ENCODE measurements at regions not wholly inside any gene's neighbourhood (a gene's known extent, or its start where the extent isn't known, plus 50 kb on each side); places are given as distances from the start of the nearest gene placed in this dataset.
"Not testable (repeated sequence)": the region's sequence is repeated elsewhere in the genome, so short reads cannot be mapped to it uniquely, and the experiment has no call there.

DNA sequence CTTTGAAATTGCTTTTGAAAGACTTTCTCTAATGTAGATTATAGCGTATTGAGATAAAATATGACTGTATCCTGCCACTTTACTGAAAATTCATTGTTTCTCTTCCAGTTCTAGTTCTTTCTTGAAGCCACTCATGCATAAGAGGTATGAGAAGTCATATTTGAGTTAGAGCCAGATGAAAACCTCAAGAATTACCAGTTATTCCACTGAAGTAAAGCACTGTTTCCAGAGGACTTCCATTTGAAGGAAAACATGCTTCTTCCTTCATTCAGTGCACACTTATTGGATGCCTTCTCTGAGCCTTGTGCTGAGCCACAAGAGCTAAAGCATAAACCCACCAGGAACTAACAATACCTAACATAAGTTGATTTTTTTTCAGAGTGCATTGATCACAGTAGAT is 513.4 kb downstream of the ZNF385D start:
- no peak for DNase-seq

GRCh38 chr3:21235491-21235890 is 515.5 kb downstream of the ZNF385D start:
- no peak for DNase-seq

DNA sequence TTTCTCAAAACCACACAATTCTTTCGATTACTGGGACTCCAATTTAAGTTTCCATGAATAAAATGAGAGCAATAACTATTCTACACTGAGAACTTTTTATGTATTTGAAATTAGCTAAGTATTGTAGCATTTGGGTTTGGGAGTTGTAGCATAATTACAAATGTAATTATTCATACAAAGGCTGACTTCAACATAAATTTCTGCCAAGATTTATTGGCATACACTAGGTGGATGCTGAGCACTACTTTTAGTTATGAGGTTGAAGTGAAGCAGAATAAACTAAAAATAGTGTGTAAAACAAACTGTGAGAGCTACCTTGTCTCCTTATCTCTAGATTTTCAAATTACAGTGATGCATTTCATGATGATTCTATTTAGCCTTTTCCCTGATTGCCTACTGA is 516.1 kb downstream of the ZNF385D start:
- DNase-seq = no peak

- no peak for DNase-seq
Measured at GRCh38 chr3:21229426-21230135, 521.4 kb downstream of the ZNF385D start.

- no peak for DNase-seq
Measured at GRCh38 chr3:21226086-21226485, 524.9 kb downstream of the ZNF385D start.

- no peak for DNase-seq
Measured at GRCh38 chr3:21220944-21221343, 530.1 kb downstream of the ZNF385D start.

- DNase-seq = no peak
Measured at GRCh38 chr3:21216598-21216997, 534.4 kb downstream of the ZNF385D start.

GRCh38 chr3:21204122-21204521 is 546.9 kb downstream of the ZNF385D start:
- DNase-seq = not testable (repeated sequence)

GRCh38 chr3:21195203-21195602 is 555.8 kb downstream of the ZNF385D start:
- no peak for DNase-seq

GRCh38 chr3:21194036-21194435 is 557.0 kb downstream of the ZNF385D start:
- not testable (repeated sequence) for DNase-seq

DNA sequence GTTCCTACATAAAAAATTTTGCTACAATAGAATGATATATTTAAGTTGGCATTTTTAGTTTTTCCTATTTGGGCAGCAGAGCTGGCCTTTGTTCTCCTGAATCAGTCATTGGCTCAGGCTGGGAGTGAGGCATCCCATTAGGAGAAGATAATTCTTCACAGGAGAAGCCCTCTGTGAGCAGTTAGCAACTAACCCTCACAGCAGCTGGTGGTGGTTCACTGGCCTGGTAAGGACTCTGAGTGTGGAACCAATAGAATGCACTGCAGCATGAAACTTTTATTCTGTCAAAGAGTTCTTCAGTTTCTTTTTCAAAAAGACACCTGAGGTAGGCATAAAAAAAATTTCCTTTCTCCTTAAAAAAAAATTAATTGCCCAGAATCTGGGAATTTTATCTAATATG is 562.6 kb downstream of the ZNF385D start:
- DNase-seq = no peak

DNA sequence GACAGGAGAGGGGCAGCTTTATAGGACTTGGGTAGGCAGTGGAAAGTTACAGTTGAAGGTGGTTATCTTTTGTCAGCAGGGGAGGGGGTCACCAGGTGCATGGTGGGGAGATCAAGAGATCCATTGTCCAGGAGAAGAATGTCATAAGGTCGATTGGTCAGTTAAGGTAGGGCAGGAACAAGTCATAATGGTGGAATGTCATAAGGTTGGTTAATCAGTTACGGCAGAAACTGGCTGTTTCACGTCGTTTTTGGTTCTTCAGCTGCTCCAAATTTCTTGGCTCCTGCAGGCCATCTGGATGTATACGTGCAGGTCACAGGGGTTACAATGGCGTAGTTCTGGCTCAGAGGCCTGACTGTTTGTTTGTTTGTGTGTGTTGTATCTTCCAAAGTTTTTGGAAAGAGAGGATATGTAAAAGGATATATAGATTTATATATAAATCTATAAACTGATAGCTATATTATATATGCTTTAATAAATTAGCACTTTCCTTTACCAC is 565.1 kb downstream of the ZNF385D start:
- DNase-seq = no peak

DNA sequence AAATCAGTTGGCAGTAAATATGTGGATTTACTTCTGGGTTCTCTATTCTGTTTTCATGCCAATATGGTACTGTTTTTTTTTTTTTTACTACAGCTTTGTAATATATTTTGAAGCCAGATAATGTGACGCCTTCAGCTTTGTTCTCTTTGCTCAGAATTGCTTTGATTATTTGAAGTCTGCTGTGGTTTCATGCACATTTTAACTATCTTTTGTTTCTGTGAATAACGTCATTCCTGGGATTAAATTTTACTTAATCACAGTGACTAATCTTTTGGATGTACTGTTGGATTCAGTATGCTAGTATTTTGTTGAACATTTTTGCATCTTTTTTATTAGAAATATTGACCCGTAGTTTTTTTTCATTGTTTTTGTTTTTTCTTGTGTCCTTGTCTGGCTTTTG is 576.5 kb downstream of the ZNF385D start:
- no peak for DNase-seq

DNA sequence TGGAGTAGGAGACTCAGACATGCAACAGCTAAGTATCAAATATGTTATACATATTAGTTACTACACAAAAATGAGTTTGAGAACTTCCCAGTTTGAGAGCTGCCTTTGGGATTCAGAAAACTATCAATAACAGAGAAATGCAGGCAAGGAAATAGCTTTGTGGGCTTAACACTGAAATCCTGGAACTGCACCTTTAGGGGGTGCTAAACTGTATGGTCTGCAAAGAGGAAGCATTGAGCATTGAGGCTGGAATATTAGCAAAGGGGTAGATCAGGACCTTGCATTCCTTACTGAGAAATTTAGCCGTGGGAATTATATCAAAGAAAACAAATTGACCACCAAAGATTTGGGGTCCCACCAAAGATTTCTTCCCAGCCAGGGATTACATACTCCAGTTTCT is 580.0 kb downstream of the ZNF385D start:
- no peak for DNase-seq

DNA sequence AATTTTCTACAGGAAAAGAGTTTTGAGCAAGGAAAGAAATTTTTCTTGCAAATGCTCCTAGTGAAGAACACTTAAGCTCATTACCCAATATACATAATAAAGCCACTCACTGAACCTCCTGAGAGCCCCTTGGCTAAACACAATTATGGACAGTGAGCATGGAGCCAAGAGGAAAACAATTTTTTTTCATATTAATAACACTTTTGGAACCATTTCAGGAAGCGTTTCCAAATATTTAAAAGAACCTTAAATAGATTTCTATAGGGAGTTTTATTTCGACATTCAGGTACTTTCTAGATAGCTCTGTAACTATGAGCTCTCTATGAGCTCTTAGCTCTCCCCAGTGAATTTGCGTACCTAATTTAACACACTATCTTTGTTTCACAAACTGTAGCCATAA is 581.1 kb downstream of the ZNF385D start:
- DNase-seq = no peak

DNA sequence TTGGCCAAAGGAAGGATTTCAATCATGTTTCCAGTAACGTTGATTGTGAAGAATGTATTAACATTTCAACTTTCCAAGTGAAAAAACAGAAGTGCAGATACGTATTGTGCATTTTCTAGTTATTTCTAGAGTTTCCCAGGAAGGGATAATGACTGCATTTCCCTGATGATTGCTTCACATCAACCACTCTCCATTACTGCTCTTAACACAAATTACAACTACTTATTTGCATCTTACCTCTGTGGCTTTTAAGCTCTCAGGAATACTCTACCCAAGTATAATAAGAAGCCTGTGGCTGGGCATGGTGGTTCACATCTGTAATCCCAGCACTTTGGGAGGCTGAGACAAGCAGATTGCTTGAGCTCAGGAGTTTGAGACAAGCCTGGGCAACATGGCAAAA is 582.5 kb downstream of the ZNF385D start:
- no peak for DNase-seq

- DNase-seq = peak; percentile 0
Measured at GRCh38 chr3:21163956-21164355, 587.1 kb downstream of the ZNF385D start.

GRCh38 chr3:21159543-21159906 is 591.5 kb downstream of the ZNF385D start:
- DNase-seq = no peak

DNA sequence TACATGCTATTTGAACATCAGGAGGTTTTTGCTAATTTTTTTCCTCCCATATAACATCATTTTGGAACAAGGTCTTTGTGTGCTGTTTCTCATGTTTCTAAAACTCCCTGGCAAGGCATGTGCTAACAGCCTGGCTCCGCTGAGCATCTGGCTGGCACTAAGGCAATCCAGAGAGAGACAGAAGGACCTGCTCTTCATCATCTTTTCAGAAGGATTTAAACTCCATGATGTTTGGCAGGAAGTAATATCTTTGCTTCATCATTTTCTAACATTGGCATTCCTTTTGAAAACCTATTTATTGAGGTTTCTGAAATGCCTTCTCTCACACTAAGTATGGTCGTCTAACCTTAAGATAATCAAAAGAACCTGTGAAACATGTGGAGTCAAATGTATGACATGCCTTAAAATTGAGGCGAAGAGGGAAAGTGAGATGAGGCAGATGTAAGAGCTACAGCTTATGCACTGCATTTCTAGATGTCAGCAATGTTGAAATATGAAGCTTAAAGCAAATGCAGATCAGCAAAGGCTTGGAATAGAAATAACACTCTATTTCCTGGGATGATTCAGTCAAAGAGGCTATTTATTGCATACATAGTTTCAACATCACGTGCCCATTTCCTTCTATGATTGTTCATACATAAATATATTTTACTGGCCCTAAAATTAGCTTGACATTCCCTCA is 592.0 kb downstream of the ZNF385D start:
- no peak for DNase-seq

DNA sequence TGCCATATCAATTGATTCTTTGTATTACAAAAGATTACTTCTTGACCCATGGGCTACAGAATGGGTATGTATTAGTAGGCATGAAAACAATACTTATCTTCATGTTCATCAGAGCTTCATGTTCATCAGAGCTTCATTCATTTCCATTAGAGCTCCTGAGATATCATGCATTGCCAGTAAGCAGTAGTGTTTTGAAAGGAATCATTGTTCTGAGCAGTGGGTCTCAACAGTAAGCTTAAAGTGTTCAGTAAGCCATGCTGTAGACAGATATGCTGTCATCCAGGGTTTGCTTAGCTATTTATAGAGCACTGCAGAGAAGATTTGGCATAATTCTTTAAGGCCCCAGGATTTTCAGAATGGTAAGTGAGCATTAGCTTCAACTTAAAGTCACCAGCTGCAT is 596.1 kb downstream of the ZNF385D start:
- DNase-seq = no peak

GRCh38 chr3:21152555-21152954 is 598.5 kb downstream of the ZNF385D start:
- DNase-seq = no peak

DNA sequence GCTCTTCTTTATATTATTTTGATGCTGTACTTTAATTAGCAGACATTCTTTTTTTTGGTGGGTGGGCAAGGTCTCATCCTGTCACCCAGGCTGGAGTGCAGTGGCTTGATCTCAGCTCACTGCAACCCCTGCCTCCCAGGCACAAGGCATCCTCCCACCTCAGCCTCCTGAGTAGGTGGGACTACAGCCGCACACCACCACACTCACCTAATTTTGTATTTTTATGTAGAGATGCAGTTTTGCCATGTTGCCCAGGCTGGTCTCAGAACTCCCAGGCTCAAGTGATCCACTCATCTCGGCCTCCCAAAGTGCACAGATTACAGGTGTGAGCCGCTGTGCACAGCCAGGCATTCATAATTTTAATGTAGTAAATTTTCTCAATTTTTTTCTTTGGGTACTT is 608.1 kb downstream of the ZNF385D start:
- DNase-seq = no peak

DNA sequence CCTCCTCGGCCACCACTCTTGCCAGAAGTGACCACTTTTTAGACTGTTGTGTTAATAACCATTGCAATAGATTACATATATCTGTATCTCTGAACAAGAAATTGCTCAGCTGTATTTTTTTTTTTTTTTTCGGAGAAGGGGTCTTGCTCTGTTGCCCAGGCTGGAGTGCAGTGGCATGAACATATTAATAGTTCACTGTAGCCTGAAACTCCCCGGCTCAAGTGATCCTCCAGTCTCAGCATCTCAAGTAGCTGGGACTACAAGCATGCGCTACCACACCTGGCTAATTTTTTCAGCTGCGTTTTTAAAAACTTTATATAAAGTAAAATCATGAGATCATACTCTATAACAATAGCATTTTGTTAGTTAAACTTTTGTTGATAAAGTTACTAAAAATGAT is 609.0 kb downstream of the ZNF385D start:
- no peak for DNase-seq

DNA sequence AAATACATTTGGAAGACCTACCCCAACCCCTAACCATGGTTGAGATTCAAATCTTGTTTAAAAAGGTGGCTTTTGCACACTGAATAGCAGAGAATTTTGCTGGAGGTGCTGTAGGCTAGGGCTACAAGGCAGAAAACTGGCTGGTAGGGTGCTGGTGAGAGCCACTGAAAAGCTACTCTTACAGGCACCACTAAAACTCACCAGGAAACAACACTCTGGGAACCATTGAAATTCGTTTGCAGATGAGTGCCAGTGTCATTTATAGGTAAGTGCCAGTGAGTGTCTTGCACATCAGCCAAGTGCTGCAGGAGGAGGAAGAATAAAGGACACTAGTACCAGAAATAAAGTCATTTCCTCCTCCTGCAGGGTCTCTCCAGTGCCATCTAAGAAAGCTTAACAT is 610.2 kb downstream of the ZNF385D start:
- DNase-seq = no peak

GRCh38 chr3:21138085-21138484 is 612.9 kb downstream of the ZNF385D start:
- no peak for DNase-seq

Data from DMS153 (cell line).